PFSK-1 (cell line): ENCODE measurements at regions not wholly inside any gene's neighbourhood (a gene's known extent, or its start where the extent isn't known, plus 50 kb on each side); places are given as distances from the start of the nearest gene placed in this dataset.

ENCODE experiments used
- FOXP2 ChIP-seq: optimal IDR thresholded peaks from 2 replicates; pipeline ENCODE3; 2011; ENCODE audit warnings: borderline replicate concordance, control low read depth, inconsistent platforms; ENCODE audit not compliant: insufficient read depth; ENCODE audit errors: extremely low read length, extremely low read depth
- POLR2AphosphoS5 ChIP-seq: IDR thresholded peaks from 2 replicates; pipeline ENCODE4 v1.6.1; 2012; ENCODE audit warnings: low read depth, mild to moderate bottlenecking, control low read depth, low read length, moderate library complexity
- REST ChIP-seq, 2 experiments: IDR thresholded peaks; 2 replicates each; pipeline versions ENCODE4 v1.6.1 to v1.8.0; 2011 to 2012; ENCODE audit warnings: low read depth in 2 of 2, low read length in 2 of 2, control low read depth in 1 of 2, inconsistent platforms in 1 of 2, mild to moderate bottlenecking in 1 of 2, moderate library complexity in 1 of 2; ENCODE audit not compliant: insufficient read depth in 1 of 2
- SIN3A ChIP-seq: IDR thresholded peaks from 2 replicates; pipeline ENCODE4 v1.6.1; 2012; ENCODE audit warnings: mild to moderate bottlenecking, low read length, moderate library complexity, borderline replicate concordance; ENCODE audit not compliant: insufficient read depth
- TAF1 ChIP-seq: IDR thresholded peaks from 2 replicates; pipeline ENCODE4 v1.6.1; 2012; ENCODE audit warnings: low read length, control low read depth, borderline replicate concordance; ENCODE audit not compliant: insufficient read depth

DNA sequence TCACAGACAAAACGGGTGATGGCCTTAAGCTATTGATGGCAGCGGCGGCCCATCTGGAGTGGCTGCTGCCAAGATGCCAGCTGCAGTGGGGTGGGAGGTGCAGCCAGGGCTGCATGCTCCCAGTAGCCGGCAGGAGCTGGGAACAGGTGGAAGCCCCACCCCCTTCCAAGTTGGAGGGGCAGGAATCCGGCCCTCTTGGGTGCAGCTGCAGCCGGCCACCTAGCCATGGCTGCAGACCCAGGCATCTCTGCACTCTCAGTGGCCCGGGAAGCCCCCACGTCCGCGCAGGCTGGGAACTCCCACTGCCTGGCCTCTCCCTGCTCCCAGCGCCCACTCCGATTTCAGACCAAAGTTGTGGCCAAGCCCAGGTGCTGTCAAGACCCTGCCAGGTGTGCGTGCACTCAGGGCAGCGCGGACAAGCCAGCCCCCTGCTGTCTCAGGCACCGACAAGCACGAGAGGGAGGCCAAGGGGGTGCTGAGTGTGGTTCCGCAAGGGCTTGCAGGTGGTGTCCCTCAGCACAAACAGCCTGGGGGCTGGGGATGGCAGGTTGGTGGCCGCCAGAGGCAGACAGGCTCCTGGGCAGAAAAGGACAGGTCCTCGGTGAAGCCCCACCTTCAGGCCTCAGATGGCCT lies 115.1 kb upstream of the TSLP start:
- TF ChIP-seq REST (IDR thresholded peaks at IDR 0.05; ENCODE audit: insufficient read depth in 1 of 2, low read depth in 2 of 2, low read length in 2 of 2) (no peak), POLR2AphosphoS5 (no peak), FOXP2 (no peak), TAF1 (no peak), SIN3A (no peak)

DNA sequence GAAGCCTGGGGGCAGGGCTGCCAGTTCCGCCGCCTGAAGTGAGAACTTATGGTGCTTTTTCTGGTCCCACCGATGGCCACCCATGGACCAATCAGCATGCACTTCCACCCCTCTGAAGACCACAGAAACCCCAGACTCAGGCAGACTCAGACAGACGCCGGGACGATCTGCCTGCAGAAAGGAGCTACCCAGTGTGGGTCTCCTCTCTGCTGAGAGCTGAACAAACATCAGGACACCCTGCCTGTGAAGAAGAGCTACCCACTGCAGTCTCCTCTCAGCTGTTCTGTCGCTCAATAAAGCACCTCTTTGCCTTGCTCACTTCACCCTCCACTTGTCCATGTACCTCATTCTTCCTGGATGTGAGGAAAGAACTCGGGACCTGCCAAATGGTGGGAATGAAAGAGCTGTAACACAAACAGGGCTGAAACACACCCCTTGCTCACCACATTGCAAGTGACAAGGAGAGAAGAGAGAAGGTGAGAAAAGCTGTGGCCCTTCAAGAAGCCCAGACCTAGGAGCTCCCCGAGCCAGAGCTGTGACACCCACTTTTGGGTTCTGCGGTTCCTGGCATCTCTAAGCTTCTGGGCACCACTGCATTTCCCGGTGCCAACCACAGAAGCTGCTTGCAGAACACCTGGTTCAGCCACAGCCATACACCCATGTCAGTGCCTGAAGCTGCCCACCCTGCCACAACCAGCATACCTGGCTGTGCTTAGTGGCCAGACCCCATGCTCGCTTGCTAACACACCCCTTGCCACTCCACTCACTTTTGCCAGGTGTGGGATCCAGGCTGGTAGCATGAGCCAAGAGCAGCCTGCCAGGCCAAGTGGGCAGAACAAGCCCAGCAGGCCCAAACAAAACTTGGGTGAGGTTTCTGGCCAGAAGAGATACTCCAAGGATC lies 114.3 kb upstream of the TSLP start:
- no peak for TF ChIP-seq FOXP2
- TF ChIP-seq REST (IDR thresholded peaks at IDR 0.05; ENCODE audit: insufficient read depth in 1 of 2, low read depth in 2 of 2, low read length in 2 of 2): no peak
- no peak for TF ChIP-seq SIN3A
- no peak for TF ChIP-seq POLR2AphosphoS5
- TF ChIP-seq TAF1: no peak

GRCh38 chr5:110957934-110958333 lies 113.6 kb upstream of the TSLP start:
- TF ChIP-seq REST (IDR thresholded peaks at IDR 0.05; ENCODE audit: insufficient read depth in 1 of 2, low read depth in 2 of 2, low read length in 2 of 2): no peak
- no peak for TF ChIP-seq POLR2AphosphoS5
- TF ChIP-seq TAF1: no peak
- TF ChIP-seq SIN3A: no peak
- no peak for TF ChIP-seq FOXP2

- TF ChIP-seq REST (IDR thresholded peaks at IDR 0.05; ENCODE audit: insufficient read depth in 1 of 2, low read depth in 2 of 2, low read length in 2 of 2) (no peak), TAF1 (no peak), FOXP2 (no peak), SIN3A (no peak), POLR2AphosphoS5 (no peak)
Observed at GRCh38 chr5:110963495-110963894, 108.0 kb upstream of the TSLP start.
